Retinal pigment epithelial cell (primary cell): ENCODE measurements at regions not wholly inside any gene's neighbourhood (a gene's known extent, or its start where the extent isn't known, plus 50 kb on each side); places are given as distances from the start of the nearest gene placed in this dataset.
"Not testable (repeated sequence)": the region's sequence is repeated elsewhere in the genome, so short reads cannot be mapped to it uniquely, and the experiment has no call there.

Experiments
- DNase-seq: peaks from one replicate; pipeline ENCODE4 v3.0.0-alpha.2; 2010; ENCODE audit warnings: low read depth
- H3K4me3 ChIP-seq: 2 replicates; pipeline ENCODE4 v1.5.1; 2011; ENCODE audit warnings: mild to moderate bottlenecking, low read length, control low read depth, moderate library complexity
- CTCF ChIP-seq: conservative IDR thresholded peaks from 2 replicates; pipeline ENCODE4 v1.5.1; 2011; ENCODE audit warnings: low read depth, low read length, control low read depth, inconsistent platforms

DNA sequence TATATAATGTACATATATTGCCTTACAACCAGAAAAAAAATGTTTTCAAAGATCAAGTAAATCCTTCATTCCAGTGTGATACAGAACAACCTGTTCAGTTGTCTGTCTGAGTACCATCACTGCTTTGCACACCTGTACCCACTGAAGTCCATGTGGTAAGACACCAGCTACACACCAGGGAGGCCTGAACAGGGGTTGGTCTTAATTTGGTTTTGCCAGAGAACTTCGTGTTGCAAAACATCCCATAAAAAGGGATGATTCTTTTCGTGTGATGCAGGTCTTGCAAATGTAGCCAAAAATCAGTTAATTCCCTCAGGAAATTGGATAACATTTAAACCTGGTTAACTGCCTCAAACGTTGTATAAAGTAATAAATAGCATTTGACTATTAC is 73.7 kb upstream of the SLC1A4 start:
- no peak overlapping the region for H3K4me3 ChIP-seq
- DNase-seq, result no peak
- TF ChIP-seq CTCF, result no peak

GRCh38 chr2:64918220-64918886 is 70.8 kb upstream of the SLC1A4 start:
- no peak for TF ChIP-seq CTCF
- DNase-seq, result no peak
- H3K4me3 ChIP-seq, result no peak overlapping the region

GRCh38 chr2:64919261-64919660 is 69.9 kb upstream of the SLC1A4 start:
- H3K4me3 ChIP-seq, result no peak overlapping the region
- no peak for TF ChIP-seq CTCF
- no peak for DNase-seq

DNA sequence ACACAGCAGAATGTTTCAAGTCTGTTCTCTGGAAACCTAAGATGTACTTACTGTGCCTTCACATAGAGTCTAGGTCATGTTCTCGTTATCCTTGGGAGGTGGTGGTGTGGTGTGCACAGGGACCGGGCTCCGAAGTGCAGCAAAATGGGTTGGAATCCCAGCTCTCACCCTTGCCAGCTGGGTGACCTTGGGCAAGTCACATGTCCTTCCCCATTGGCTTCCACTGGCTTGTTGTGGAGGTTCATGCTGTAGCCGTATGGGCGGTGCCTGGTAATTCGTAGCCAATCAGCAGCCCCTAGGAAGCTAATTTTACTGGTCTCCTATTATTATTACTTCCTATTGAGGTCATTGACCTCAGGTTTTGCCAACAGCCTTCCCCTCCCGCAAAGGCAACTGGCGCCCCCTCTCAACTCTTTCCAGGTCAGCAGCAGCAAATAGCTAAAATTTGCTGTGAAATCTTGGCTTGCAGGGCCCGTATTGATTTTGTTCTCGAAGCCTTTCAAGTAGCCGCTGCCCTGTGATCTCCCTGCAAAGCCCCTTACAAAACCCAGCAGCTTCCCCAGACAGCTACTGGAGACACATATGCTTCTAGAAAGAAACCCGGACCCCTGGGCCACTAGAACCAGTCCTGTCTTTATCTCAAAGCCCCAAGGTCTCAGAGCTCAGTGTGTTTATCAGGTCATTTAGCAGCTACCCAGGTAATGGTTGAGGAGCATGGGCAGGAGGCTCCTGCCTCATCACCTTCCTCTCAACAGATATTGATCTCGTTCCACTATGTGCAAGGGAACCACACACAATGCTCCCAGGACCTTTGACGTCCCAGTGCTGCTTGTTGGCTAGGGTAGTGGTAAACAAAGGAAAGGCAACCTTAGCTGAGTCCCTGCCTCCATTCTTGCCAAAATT is 66.5 kb upstream of the SLC1A4 start:
- no peak for DNase-seq
- TF ChIP-seq CTCF, result no peak

DNA sequence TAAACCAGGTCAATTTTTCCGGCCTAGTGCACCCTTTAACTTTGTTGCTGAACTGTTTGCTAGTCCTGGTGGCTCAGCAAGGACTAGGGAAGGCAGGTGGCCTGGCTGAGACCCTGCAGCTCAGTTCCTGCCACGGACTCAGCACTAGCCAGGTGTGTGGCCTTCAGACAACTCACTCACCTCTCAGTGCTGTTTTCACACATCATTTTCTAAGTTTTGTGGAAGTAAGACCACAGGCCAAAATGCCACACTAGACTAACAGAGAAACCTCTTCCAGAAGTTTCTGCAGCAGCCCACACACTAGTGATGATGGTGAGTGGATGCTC is 65.9 kb upstream of the SLC1A4 start:
- no peak overlapping the region for H3K4me3 ChIP-seq
- DNase-seq, result no peak
- TF ChIP-seq CTCF, result no peak

More for the DNA sequence above, 66.5 kb upstream of the SLC1A4 start:
- H3K4me3 ChIP-seq, result no peak overlapping the region

- no peak for TF ChIP-seq CTCF
- no peak overlapping the region for H3K4me3 ChIP-seq
- DNase-seq, result no peak
Measured at GRCh38 chr2:64924170-64924934, 64.8 kb upstream of the SLC1A4 start.

- H3K4me3 ChIP-seq, DNase-seq: not testable (repeated sequence)
Measured at GRCh38 chr2:64925930-64926722, 63.1 kb upstream of the SLC1A4 start.
